Right atrium auricular region (tissue), 2 donors: ENCODE measurements at regions not wholly inside any gene's neighbourhood (a gene's known extent, or its start where the extent isn't known, plus 50 kb on each side); places are given as distances from the start of the nearest gene placed in this dataset.

Experiments used
- DNase-seq: peaks from one replicate; pipeline ENCODE4 v3.0.0-alpha.2; 2019; ENCODE audit warnings: low spot score
- H3K27ac ChIP-seq, 2 donors: fragments of 200-600 bp; sonication (generic); 1 replicate in 1 of 2; 2 replicates in 1 of 2; pipeline ENCODE4 v1.5.1; 2016 to 2019
- H3K27me3 ChIP-seq, 2 donors: fragments of 200-600 bp; sonication (generic); one replicate each; pipeline versions ENCODE4 v1.5.1 to v1.6.0; 2017 to 2019
- H3K36me3 ChIP-seq: fragments of 200-600 bp; sonication (generic); one replicate; pipeline ENCODE4 v1.5.1; 2016
- H3K4me1 ChIP-seq, 2 donors: fragments of 200-600 bp; sonication (generic); one replicate each; pipeline versions ENCODE4 v1.5.1 to v1.6.0; 2017 to 2019
- H3K4me3 ChIP-seq, 2 donors: fragments of 200-600 bp; sonication (generic); 1 replicate in 1 of 2; 2 replicates in 1 of 2; pipeline ENCODE4 v1.5.1; 2017 to 2019; ENCODE audit warnings: mild to moderate bottlenecking in 1 of 2, moderate library complexity in 1 of 2
- H3K9me3 ChIP-seq, 2 donors: fragments of 200-600 bp; sonication (generic); one replicate each; pipeline ENCODE4 v1.5.1; 2019
- CTCF ChIP-seq, 2 donors: fragments of 200-600 bp; sonication (generic); IDR thresholded peaks; one replicate each; pipeline ENCODE4 v1.5.1; 2019; ENCODE audit warnings: antibody characterized with exemption in 2 of 2

GRCh38 chr12:67217647-67218046 is 51.5 kb upstream of the CAND1 start:
- H3K36me3 ChIP-seq = no peaks in the 10 kb centered on the region
- no peak overlapping the region for H3K4me3 ChIP-seq
- no peaks in the 10 kb centered on the region for H3K9me3 ChIP-seq
- H3K4me1 ChIP-seq = no peaks in the 10 kb centered on the region
- TF ChIP-seq CTCF (IDR thresholded peaks at IDR 0.05) = no peak
- H3K27me3 ChIP-seq = no peaks in the 10 kb centered on the region
- H3K27ac ChIP-seq = no peak overlapping the region
- DNase-seq = no peak
